ENCODE measurements at regions not wholly inside any gene's neighbourhood (a gene's known extent, or its start where the extent isn't known, plus 50 kb on each side); places are given as distances from the start of the nearest gene placed in this dataset.

- no peak for TF ChIP-seq GATA2 (IDR thresholded peaks at IDR 0.05; ENCODE audit: low read depth, low read length)
- TF ChIP-seq GATA3 (IDR thresholded peaks at IDR 0.05; ENCODE audit: low read depth, low read length), result no peak
Observed at GRCh38 chr2:12661489-12661888, 55.2 kb upstream of the TRIB2 start.

Measured in SH-SY5Y (cell line).